Vagina (tissue), 2 donors: ENCODE measurements at regions not wholly inside any gene's neighbourhood (a gene's known extent, or its start where the extent isn't known, plus 50 kb on each side); places are given as distances from the start of the nearest gene placed in this dataset.

Experiments
- DNase-seq, 2 donors: peaks; one replicate each; pipeline ENCODE4 v3.0.0-alpha.2; 2017; ENCODE audit errors: extremely low spot score in 2 of 2
- H3K27ac ChIP-seq: fragments of 200-600 bp; sonication (generic); one replicate; pipeline ENCODE4 v1.5.1; 2019
- H3K27me3 ChIP-seq: fragments of 200-600 bp; sonication (generic); one replicate; pipeline ENCODE4 v1.5.1; 2019
- H3K36me3 ChIP-seq, 2 donors: fragments of 200-600 bp; sonication (generic); one replicate each; pipeline ENCODE4 v1.5.1; 2017 to 2019
- H3K4me1 ChIP-seq: fragments of 200-600 bp; sonication (generic); one replicate; pipeline ENCODE4 v1.5.1; 2019
- H3K4me3 ChIP-seq, 2 donors: fragments of 200-600 bp; sonication (generic); 1 replicate in 1 of 2; 2 replicates in 1 of 2; pipeline ENCODE4 v1.5.1; 2016 to 2019
- H3K9me3 ChIP-seq: fragments of 200-600 bp; sonication (generic); one replicate; pipeline ENCODE4 v1.5.1; 2019
- POLR2A ChIP-seq, 2 donors: fragments of 450-650 bp; IDR thresholded peaks; one replicate each; pipeline ENCODE4 v1.6.1; 2017; ENCODE audit warnings: antibody characterized with exemption in 2 of 2, mild to moderate bottlenecking in 2 of 2, moderate library complexity in 2 of 2
- POLR2AphosphoS5 ChIP-seq, 2 donors: sonication (generic); formaldehyde crosslinking; IDR thresholded peaks; one replicate each; pipeline ENCODE4 v1.9.0; 2017; ENCODE audit warnings: antibody characterized with exemption in 2 of 2, mild to moderate bottlenecking in 2 of 2, low read depth in 1 of 2; ENCODE audit not compliant: insufficient read depth in 1 of 2
- intact Hi-C: fragments of 100-400 bp; cut with DNase I; formaldehyde crosslinking; loops from one replicate; pipeline ENCODE4 v1.15.1; 2023
- TF ChIP-seq, protein P1 (sequence below), 3 experiments: fragments of 450-650 bp in 2 of 3; fragments of 200-600 bp in 1 of 3; sonication (generic) in 1 of 3; IDR thresholded peaks; one replicate each; pipeline ENCODE4 v1.5.1; 2017 to 2019; ENCODE audit warnings: antibody characterized with exemption in 3 of 3, mild to moderate bottlenecking in 2 of 3, moderate library complexity in 2 of 3

DNA sequence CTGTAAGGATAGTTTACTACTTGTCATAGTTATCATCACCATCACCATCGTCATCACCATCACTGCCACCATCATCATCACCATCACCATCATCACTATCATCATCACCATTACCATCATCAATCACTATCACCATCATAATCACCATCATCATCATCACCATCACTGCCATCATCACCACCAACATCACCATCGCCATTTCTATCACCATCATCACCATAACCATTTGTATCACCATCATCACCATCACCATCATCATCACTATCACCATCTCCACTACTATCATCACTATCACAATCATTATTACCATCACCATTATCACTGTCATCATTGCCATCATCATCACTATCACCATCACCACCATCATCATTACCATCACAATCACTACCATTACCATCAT is 655.5 kb upstream of the DEFB115 start:
- intact Hi-C loops: no loop called here
- TF ChIP-seq, protein P1, sequence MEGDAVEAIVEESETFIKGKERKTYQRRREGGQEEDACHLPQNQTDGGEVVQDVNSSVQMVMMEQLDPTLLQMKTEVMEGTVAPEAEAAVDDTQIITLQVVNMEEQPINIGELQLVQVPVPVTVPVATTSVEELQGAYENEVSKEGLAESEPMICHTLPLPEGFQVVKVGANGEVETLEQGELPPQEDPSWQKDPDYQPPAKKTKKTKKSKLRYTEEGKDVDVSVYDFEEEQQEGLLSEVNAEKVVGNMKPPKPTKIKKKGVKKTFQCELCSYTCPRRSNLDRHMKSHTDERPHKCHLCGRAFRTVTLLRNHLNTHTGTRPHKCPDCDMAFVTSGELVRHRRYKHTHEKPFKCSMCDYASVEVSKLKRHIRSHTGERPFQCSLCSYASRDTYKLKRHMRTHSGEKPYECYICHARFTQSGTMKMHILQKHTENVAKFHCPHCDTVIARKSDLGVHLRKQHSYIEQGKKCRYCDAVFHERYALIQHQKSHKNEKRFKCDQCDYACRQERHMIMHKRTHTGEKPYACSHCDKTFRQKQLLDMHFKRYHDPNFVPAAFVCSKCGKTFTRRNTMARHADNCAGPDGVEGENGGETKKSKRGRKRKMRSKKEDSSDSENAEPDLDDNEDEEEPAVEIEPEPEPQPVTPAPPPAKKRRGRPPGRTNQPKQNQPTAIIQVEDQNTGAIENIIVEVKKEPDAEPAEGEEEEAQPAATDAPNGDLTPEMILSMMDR (IDR thresholded peaks at IDR 0.05): no peak
- TF ChIP-seq POLR2A (IDR thresholded peaks at IDR 0.05) (no peak), POLR2AphosphoS5 (IDR thresholded peaks at IDR 0.05; ENCODE audit: insufficient read depth in 1 of 2, low read depth in 1 of 2) (no peak)
- DNase-seq: no peak
- H3K9me3 ChIP-seq: no peaks in the 10 kb centered on the region
- no peaks in the 10 kb centered on the region for H3K4me1 ChIP-seq
- no peak overlapping the region for H3K27ac ChIP-seq
- no peaks in the 10 kb centered on the region for H3K36me3 ChIP-seq
- H3K27me3 ChIP-seq: no peaks in the 10 kb centered on the region
- H3K4me3 ChIP-seq: no peak overlapping the region

DNA sequence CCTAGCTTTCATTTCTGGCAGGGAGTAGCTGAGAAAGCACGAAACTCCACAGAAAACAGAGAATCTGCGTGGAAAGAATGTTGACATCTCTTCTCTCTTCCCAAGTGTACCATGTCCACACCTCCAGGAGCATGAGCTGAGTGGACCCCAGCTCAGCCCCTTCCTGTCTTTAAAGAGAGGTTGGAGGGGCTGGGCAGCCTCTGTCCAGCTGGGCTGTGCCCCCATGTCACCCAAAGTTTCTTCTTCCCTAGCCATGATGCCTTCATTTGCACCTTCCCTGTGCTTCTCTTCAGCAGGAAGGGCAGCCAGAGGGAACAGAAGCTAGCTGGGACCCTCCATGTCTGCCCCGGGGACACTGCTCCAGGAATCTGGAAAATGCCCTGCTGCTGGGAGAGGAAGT is 655.0 kb upstream of the DEFB115 start:
- TF ChIP-seq POLR2AphosphoS5 (IDR thresholded peaks at IDR 0.05; ENCODE audit: insufficient read depth in 1 of 2, low read depth in 1 of 2) (no peak), POLR2A (IDR thresholded peaks at IDR 0.05) (no peak)
- TF ChIP-seq, protein P1 (IDR thresholded peaks at IDR 0.05): no peak
- DNase-seq: no peak
- no peaks in the 10 kb centered on the region for H3K27me3 ChIP-seq
- H3K36me3 ChIP-seq: no peaks in the 10 kb centered on the region
- no peaks in the 10 kb centered on the region for H3K4me1 ChIP-seq
- no peak overlapping the region for H3K27ac ChIP-seq
- no peaks in the 10 kb centered on the region for H3K9me3 ChIP-seq
- no peak overlapping the region for H3K4me3 ChIP-seq
- intact Hi-C loops: no loop called here

DNA sequence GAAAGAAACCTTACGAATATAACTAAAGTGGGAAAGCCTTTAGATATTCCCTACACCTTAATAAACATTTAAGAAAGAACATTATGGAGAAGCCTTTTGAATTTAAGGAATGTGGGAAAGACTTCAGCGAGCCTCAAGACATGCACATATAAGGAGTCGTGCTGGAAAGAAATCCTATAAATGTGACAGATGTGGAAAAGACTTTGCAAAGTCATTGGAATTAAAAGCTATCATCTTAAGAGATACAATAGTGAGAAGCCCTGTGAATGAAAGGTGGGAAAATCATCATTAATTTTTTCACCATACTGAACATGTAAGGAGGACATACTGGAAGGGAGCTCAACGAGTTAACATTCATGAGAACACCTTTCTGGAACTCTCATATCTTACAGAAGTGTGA is 650.5 kb upstream of the DEFB115 start:
- intact Hi-C loops: no loop called here

DNA sequence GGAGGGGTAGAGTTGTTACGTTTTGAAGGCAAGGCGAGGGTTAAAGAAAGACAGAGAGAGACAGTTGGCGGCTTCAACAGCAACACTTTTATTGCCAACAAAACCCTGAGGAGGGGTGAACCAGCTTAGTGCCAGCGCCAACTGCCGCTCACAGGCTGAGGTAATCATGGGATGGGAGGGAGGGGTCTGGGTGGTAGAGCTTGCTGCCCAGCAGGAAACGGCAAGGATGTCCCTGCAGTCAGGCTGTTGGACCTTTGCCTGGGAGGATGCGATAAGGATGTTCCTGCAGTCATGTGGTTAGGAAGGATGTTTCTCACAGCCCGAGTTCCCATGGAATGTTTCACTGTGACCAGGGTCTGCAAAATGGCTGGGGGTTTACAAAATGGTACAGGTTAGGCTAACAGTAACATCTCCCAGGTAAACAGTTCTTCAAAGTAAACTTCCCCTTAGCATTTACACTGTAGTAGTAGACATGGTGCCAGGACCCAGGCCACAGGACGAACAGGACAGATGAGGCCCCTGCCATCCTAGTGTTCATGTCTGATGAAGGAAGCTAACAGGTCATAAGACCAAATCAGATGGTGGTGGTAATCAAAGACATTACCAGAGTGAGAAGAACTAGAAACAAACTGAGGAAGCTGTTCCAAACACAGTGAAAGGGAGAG is 647.3 kb upstream of the DEFB115 start:
- no peaks in the 10 kb centered on the region for H3K27me3 ChIP-seq
- DNase-seq: peak in 1 of 2 donors; percentile 79
- TF ChIP-seq, protein P1 (IDR thresholded peaks at IDR 0.05): no peak
- TF ChIP-seq POLR2A (IDR thresholded peaks at IDR 0.05) (no peak), POLR2AphosphoS5 (IDR thresholded peaks at IDR 0.05; ENCODE audit: insufficient read depth in 1 of 2, low read depth in 1 of 2) (no peak)

More for the DNA sequence above, 650.5 kb upstream of the DEFB115 start:
- Histone ChIP-seq H3K4me1 (no peaks in the 10 kb centered on the region), H3K27ac (no peak overlapping the region), H3K27me3 (no peaks in the 10 kb centered on the region), H3K36me3 (no peaks in the 10 kb centered on the region), H3K4me3 (no peak overlapping the region), H3K9me3 (no peaks in the 10 kb centered on the region)
- TF ChIP-seq POLR2AphosphoS5 (IDR thresholded peaks at IDR 0.05; ENCODE audit: insufficient read depth in 1 of 2, low read depth in 1 of 2) (no peak), POLR2A (IDR thresholded peaks at IDR 0.05) (no peak)
- TF ChIP-seq, protein P1 (IDR thresholded peaks at IDR 0.05): no peak
- no peak for DNase-seq

DNA sequence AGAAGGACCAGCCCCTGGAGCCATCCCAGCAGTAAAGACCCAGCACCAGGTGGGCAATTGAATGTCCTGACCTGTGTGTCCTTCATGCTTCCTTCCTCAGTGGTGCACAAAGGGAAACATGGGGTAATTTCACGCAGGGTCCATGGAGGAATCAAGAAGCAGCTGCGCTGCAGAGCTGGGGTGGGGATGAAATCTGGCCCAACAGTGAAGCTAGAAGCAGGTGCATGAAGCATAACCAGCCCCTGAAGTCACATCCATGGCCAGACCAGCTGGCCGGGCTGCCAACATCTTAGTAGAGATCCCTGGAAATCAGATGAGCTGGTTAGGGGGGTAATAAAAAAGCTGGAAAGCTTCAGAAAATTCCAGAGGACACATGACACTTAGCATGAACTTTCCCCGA is 646.7 kb upstream of the DEFB115 start:
- Histone ChIP-seq H3K27me3 (no peaks in the 10 kb centered on the region), H3K4me3 (no peak overlapping the region), H3K27ac (no peak overlapping the region), H3K4me1 (no peaks in the 10 kb centered on the region), H3K36me3 (no peaks in the 10 kb centered on the region), H3K9me3 (no peaks in the 10 kb centered on the region)
- intact Hi-C loops: no loop called here
- no peak for DNase-seq
- TF ChIP-seq POLR2AphosphoS5 (IDR thresholded peaks at IDR 0.05; ENCODE audit: insufficient read depth in 1 of 2, low read depth in 1 of 2) (no peak), POLR2A (IDR thresholded peaks at IDR 0.05) (no peak)
- TF ChIP-seq, protein P1 (IDR thresholded peaks at IDR 0.05): no peak

More for the DNA sequence above, 647.3 kb upstream of the DEFB115 start:
- no peaks in the 10 kb centered on the region for H3K4me1 ChIP-seq
- no peak overlapping the region for H3K4me3 ChIP-seq
- H3K9me3 ChIP-seq: no peaks in the 10 kb centered on the region
- no peak overlapping the region for H3K27ac ChIP-seq
- intact Hi-C loops: no loop called here
- no peaks in the 10 kb centered on the region for H3K36me3 ChIP-seq
